DMS 273 (cell line): ENCODE measurements at regions not wholly inside any gene's neighbourhood (a gene's known extent, or its start where the extent isn't known, plus 50 kb on each side); places are given as distances from the start of the nearest gene placed in this dataset.

ENCODE experiments used
- DNase-seq: peaks from one replicate; lab custom pipeline; 2025; ENCODE audit not compliant: unreplicated experiment; lab: John Stamatoyannopoulos, UW

DNA sequence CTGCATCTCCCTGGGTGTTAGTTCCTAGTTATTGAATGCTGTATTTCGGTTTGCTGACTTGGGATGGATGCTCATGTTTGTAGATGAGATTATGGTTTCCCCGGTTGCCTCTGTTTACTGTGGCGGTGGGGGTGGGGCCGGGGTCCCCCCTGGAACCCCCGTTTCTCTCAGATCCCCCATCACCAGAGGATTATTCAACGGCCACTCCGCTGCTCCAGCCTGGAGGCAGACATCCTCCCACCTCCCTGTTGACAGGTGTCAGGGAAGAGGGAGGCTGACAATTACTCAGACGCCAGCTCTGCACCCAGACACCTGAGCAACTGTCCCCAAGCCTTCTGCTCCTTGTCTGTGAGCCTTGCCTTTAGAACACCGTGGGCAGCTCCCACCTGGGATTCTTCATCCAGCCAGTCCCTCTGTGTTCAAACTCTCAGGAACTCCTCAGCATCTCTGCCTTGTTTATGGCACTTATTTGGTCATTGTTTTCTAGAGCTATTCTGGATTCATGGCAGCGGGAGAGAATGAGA is 95.9 kb upstream of the PRR20G start:
- no peak for DNase-seq

DNA sequence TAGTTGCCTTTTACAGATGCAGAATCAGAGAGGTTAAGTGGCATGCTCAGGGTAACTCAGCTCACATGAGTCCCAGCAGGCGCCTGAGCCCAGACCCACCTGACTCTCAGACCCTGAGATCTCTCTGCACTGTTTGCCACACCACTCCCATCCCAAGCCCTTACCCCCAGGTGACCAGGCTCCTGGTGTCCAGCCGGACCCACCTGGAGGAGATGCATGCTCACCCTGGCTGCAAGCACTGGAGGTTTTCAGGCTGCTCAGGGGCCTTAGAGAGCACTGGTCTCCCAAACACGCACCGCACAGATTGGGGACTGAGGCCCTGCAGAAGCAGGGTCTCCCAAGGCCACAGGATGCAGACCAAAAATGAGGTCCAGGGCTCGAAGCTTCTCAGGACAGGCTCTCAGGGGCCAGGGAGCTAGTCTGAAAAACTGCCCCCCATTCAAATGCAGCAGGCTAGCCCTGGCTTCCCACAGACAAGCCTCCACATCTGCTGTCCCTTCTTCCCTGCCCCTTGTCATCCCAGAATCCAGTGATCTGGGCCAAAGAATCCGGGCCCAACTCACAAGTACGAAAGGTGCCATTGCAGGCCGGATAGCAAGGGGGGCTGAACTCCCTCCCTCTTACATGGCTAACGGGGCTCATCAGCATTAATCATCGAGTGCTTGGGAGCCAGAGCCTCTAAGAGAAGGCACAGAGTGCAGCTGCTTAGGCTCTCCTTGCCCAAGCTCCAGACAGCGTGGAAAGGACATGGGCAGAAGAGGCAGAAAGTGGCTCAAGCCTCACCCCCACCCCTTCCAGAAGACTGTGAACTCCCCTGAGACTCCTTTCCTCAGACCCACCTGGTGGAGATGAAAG is 90.2 kb upstream of the PRR20G start:
- DNase-seq = no peak

DNA sequence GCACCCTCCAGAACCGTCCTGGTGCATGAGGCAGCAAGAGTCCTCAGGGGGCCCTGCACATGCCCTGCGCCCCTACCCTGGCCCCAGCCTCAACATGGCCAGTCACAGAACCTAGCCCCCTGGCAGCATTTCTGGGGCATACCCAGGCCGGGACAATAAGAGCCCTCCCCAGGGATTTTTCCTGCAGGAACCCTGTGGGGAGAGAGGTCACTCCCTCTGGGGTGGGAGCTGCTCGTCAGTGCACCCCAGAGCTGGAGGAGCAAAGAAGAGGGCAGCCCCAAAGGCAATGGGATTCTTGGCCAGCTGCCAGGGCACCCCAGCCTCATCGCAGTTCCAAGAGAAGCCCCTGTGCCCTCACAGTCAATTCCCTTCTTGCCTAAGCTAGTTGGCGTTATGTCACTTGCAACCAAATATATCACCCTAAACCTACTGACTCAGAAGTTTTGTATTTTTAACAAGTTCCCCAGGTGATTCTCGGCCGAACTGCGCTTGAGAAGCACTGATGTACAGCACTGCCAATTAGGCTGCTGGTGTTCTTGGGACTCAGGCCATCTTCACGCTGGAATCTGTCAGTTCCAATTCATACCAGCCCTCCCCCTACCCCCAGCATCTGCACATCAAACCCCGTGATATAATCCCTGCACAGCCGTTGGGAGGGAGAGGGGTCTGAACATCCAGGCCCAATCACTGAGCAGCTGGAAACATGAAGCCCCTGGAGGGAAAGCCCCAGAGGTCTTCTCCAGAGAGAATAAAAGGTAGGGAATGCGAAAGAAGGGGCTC is 87.5 kb upstream of the PRR20G start:
- DNase-seq = no peak

- DNase-seq = peak; percentile 72
Measured at GRCh38 chr3:127374086-127375010, 86.5 kb upstream of the PRR20G start.

GRCh38 chr3:127373441-127374085 is 85.7 kb upstream of the PRR20G start:
- no peak for DNase-seq

DNA sequence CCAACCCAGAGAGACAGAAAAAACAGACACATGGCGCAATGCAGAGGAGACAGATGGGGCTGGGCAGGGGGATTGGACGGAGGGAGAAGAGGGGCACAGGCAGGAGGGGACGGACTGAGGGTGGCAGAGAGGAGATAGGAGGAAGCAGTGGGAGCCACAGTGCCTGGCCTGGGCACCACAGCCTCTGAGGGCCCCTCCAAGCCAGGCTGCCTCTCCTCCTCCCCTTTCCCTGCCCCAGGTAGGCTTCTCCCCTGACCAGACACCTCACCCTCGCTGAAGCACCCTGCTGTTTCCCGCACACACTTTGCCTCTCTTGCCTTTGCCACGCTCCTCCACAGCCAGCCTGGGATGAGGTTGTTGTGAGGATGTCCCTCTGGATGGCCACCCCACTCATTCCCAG is 84.0 kb upstream of the PRR20G start:
- DNase-seq = no peak

- no peak for DNase-seq
Measured at GRCh38 chr3:127371334-127371733, 83.5 kb upstream of the PRR20G start.

DNA sequence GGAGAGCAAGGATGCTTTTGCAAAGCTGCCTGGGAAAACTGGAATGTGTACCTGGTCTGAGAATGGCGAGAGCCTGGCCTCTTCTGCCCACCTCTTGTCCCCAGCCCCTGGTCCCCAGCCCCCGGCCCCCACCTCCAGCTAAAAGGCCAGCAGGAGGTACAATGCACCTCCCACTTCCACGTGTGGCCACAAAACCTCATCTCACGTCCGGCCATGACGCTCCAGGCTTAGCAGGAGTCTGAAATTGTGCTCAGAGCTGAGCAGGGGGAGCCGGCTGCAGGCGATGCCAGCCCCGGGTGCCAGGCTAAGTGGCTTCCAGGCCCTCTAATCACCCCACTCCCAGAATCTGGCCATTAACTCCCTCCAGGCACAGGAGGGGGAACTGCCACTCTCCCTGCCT is 83.1 kb upstream of the PRR20G start:
- no peak for DNase-seq

- DNase-seq = no peak
Measured at GRCh38 chr3:127369356-127369935, 81.6 kb upstream of the PRR20G start.

GRCh38 chr3:127368186-127369032 is 80.6 kb upstream of the PRR20G start:
- no peak for DNase-seq

GRCh38 chr3:127367593-127367992 is 79.7 kb upstream of the PRR20G start:
- no peak for DNase-seq

DNA sequence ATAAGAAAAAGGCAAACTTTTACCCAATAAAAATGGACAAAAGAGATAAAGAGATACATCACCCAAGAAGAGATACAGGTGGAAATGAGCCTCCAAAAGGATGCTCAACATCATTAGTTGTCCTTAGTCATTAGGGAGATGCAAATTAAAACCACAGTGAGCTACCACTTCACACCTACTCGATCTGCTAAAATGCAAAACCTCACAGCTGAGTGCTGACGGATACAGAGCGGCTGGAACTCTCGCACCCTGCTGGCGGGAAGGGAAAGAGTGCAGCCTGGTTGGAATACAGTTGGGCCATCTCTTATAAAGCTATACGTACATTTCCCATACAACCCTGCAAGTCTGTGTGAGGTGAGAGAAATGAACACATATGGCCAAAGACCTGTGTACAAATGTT is 78.5 kb upstream of the PRR20G start:
- no peak for DNase-seq

DNA sequence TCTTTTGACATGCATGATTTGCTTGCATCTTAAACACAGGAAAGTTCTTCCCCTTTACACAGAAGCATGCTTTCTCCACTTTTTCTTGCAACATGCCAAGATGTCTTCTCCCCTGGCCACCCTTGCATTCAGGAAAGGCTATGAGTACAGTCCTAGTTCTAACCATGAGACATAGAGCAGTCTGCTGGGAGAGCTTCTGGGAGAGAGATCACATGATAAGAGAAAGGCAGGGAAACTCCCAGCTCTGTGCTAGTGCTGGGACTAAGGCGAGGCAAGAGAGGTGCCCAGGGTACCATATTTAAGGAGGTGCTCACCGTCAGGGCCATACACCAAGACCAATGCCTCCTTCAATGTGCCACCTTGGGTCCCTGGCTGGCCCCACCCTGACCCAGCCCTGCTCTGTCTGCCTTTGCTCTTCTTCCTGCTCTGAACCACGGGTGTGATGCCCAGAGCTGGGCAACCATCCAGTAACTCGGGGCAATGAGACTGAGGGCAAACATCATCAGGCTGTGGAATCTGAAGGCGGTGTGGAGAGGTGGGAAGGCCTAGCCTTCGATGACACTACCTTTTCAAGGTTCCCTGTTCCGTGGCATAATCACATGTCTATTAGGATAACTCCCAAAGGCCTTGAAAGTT is 77.4 kb upstream of the PRR20G start:
- no peak for DNase-seq

- no peak for DNase-seq
Measured at GRCh38 chr3:127363891-127364290, 76.0 kb upstream of the PRR20G start.

DNA sequence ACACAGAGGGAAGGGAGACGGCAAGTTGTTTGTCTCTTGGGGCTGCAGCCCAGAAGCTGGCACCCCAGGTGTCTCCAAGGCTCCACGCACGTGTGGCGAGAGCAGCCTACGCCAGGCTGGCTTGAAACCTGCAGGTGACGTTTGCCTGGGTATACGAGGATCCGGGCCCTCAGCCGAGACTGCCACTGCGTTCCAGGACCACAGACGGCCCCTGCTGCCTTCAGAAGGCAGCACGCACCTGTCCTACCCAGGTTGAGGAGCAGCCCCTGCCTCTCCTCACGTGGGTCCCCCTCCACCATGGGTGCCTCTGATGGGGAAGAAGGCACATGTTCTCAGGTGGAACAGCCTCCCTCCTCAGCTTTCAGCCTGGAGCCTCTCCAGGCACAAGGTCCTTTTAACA is 75.3 kb upstream of the PRR20G start:
- no peak for DNase-seq

DNA sequence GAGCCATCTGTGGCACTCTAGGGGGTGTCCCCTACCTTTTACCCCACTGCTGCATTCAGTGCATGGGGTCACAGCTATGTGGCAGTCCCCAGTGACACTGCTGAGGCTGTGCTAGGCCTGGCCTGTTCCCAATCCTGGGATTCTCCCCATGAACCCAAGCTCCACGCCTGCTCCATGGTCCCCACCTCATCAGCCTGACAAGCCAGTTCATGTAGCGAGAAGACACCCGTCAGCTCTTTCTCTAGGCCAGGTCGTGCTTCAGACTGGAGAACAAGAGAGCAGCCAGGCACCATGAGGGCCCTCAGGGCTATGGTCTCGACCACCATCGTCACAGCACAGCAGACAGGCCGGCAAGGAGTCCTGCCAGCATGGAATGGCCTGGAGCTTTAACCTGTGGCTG is 72.8 kb upstream of the PRR20G start:
- no peak for DNase-seq

- no peak for DNase-seq
Measured at GRCh38 chr3:127358641-127359040, 70.8 kb upstream of the PRR20G start.

- no peak for DNase-seq
Measured at GRCh38 chr3:127356381-127356780, 68.5 kb upstream of the PRR20G start.

- no peak for DNase-seq
Measured at GRCh38 chr3:127354761-127355160, 66.9 kb upstream of the PRR20G start.
